ENCODE measurements at regions not wholly inside any gene's neighbourhood (a gene's known extent, or its start where the extent isn't known, plus 50 kb on each side); places are given as distances from the start of the nearest gene placed in this dataset.

DNA sequence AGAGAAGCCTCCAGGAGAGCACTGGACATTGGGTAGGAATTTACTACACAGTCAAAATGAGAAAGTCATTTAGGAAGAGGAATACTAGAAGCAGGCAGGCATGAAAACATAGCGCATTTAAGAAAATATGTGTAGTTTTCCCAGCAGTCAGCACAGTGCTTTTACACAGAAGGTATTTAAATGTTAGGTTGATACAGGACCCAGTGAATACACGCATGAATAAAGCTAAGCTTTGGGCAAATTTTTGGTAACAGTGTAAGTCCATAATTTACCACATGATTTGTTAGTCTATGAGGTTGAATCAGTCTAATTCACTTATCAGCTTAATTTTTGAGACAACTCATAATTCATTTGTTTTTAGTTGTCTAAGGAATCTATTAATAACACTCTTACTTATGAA lies 421.7 kb upstream of the CDH20 start:
- TF ChIP-seq MEF2D (tag; conservative IDR thresholded peaks at IDR 0.05; ENCODE audit: low read depth), result no peak
- TF ChIP-seq ZKSCAN1 (IDR thresholded peaks at IDR 0.05; ENCODE audit: low read depth, low read length), result no peak
- TF ChIP-seq RBBP5 (IDR thresholded peaks at IDR 0.05; ENCODE audit: borderline replicate concordance, insufficient read depth, low read length, poor library complexity, severe bottlenecking), result no peak
- TF ChIP-seq RBFOX2 (IDR thresholded peaks at IDR 0.05; ENCODE audit: low read depth, low read length), result no peak
- TF ChIP-seq JUNB (CRISPR knock-in tag; conservative IDR thresholded peaks at IDR 0.05), result no peak
- no peak for TF ChIP-seq CEBPB (tag; IDR thresholded peaks at IDR 0.05)
